SK-N-SH treated with all-trans-retinoic acid at 6 μM for 48 hours (cell line): ENCODE measurements at regions not wholly inside any gene's neighbourhood (a gene's known extent, or its start where the extent isn't known, plus 50 kb on each side); places are given as distances from the start of the nearest gene placed in this dataset.

Experiments
- CREB5 ChIP-seq: fragments of 250-450 bp; sonication (Bioruptor Pico); IDR thresholded peaks from 2 replicates; pipeline ENCODE4 v1.5.1; 2020; ENCODE audit warnings: low read depth, mild to moderate bottlenecking, moderate library complexity
- CSDC2 ChIP-seq: fragments of 250-450 bp; sonication (Bioruptor Pico); IDR thresholded peaks from 2 replicates; pipeline ENCODE4 v1.5.0; 2020; ENCODE audit warnings: mild to moderate bottlenecking, moderate library complexity
- ESRRG ChIP-seq: fragments of 250-450 bp; sonication (Bioruptor Pico); IDR thresholded peaks from 2 replicates; pipeline ENCODE4 v1.6.1; 2021; ENCODE audit warnings: mild to moderate bottlenecking
- ISL1 ChIP-seq: fragments of 250-450 bp; sonication (Bioruptor Pico); IDR thresholded peaks from 2 replicates; pipeline ENCODE4 v2.1.2; 2022; ENCODE audit warnings: mild to moderate bottlenecking, moderate library complexity
- PATZ1 ChIP-seq: fragments of 250-450 bp; sonication (Bioruptor Pico); IDR thresholded peaks from 2 replicates; pipeline ENCODE4 v1.8.0; 2020; ENCODE audit warnings: mild to moderate bottlenecking, moderate library complexity, borderline replicate concordance
- PPARA ChIP-seq: fragments of 250-450 bp; sonication (Bioruptor Pico); IDR thresholded peaks from 2 replicates; pipeline ENCODE4 v1.5.0; 2020; ENCODE audit warnings: mild to moderate bottlenecking, borderline replicate concordance
- RARB ChIP-seq: fragments of 250-450 bp; sonication (Bioruptor Pico); IDR thresholded peaks from 2 replicates; pipeline ENCODE4 v1.8.0; 2021; ENCODE audit warnings: mild to moderate bottlenecking, moderate library complexity
- SNAI2 ChIP-seq: fragments of 250-450 bp; sonication (Bioruptor Pico); IDR thresholded peaks from 2 replicates; pipeline ENCODE4 v1.5.0; 2020; ENCODE audit warnings: mild to moderate bottlenecking, moderate library complexity
- TOX ChIP-seq: fragments of 250-450 bp; sonication (Bioruptor Pico); IDR thresholded peaks from 2 replicates; pipeline ENCODE4 v1.8.0; 2021; ENCODE audit warnings: mild to moderate bottlenecking, moderate library complexity, borderline replicate concordance
- ZC3H10 ChIP-seq: fragments of 250-450 bp; sonication (Bioruptor Pico); IDR thresholded peaks from 2 replicates; pipeline ENCODE4 v1.5.1; 2021; ENCODE audit warnings: mild to moderate bottlenecking, moderate library complexity
- ZFP3 ChIP-seq: fragments of 250-450 bp; sonication (Bioruptor Pico); IDR thresholded peaks from 2 replicates; pipeline ENCODE4 v1.5.0; 2020; ENCODE audit warnings: mild to moderate bottlenecking, moderate library complexity
- ZFP30 ChIP-seq: fragments of 450-650 bp; formaldehyde crosslinking; IDR thresholded peaks from 2 replicates; pipeline ENCODE4 v1.5.0; 2022; ENCODE audit warnings: mild to moderate bottlenecking, moderate library complexity
- ZNF565 ChIP-seq: fragments of 450-650 bp; formaldehyde crosslinking; conservative IDR thresholded peaks from 2 replicates; pipeline ENCODE4 v1.5.0; 2020; ENCODE audit warnings: low read depth, mild to moderate bottlenecking, moderate library complexity

DNA sequence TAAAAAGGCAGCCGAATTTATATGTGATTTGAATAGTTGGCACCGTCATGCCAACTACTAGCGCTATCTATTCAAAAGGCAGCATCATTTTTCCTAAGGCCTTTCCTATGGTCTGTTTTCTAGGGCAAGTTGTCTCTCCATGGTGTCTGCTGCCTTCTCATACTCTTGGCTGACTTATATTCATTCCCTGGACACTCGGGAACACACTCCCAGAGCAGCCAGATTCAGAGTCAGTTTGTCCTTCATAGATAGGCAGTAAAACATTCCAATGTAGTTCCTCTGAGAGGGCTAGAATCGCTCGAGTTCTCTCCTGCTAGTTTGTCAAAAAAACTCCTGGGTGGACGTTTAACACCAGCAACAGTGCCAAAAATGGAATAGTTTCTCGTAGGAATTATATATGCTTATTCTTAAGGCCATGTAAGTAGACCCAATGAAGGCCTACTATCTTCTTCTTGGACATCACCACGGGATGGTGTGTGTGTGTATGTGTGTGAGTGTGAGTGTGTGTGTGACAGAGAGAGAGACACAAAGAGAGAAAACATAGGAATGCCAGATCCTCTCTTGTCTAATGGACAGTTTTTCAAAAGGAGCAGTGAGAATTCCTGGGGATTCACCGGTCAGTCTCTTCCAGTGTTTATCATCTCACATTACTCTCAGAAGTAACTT lies 129.3 kb upstream of the CTAGE1 start:
- TF ChIP-seq ZFP3 (CRISPR knock-in tag) = no peak
- no peak for TF ChIP-seq ZC3H10
- TF ChIP-seq ISL1 = no peak
- TF ChIP-seq TOX (CRISPR knock-in tag) = no peak
- TF ChIP-seq ZFP30 (CRISPR knock-in tag) = no peak
- TF ChIP-seq ESRRG (CRISPR knock-in tag) = no peak
- no peak for TF ChIP-seq SNAI2 (CRISPR knock-in tag)
- no peak for TF ChIP-seq PATZ1 (CRISPR knock-in tag)
- TF ChIP-seq PPARA (CRISPR knock-in tag) = no peak
- no peak for TF ChIP-seq CREB5 (CRISPR knock-in tag)
- TF ChIP-seq CSDC2 (CRISPR knock-in tag) = no peak
- no peak for TF ChIP-seq ZNF565
- TF ChIP-seq RARB (CRISPR knock-in tag) = no peak
